Neuronal stem cell (in vitro differentiated cells): ENCODE measurements at regions not wholly inside any gene's neighbourhood (a gene's known extent, or its start where the extent isn't known, plus 50 kb on each side); places are given as distances from the start of the nearest gene placed in this dataset.

Experiments used
- DNase-seq: peaks from one replicate; pipeline ENCODE4 v3.0.0-alpha.2; 2013; ENCODE audit warnings: low spot score
- H2AFZ ChIP-seq: one replicate; pipeline ENCODE4 v1.6.1; 2013; ENCODE audit warnings: mild to moderate bottlenecking, low read length, inconsistent platforms
- H2AK5ac ChIP-seq: 2 replicates; pipeline ENCODE4 v1.6.1; 2013; ENCODE audit warnings: low read depth, mild to moderate bottlenecking, inconsistent platforms, low read length, moderate library complexity, mixed read lengths
- H2BK120ac ChIP-seq: 2 replicates; pipeline ENCODE4 v1.6.1; 2013; ENCODE audit warnings: low read depth, mild to moderate bottlenecking, inconsistent platforms, low read length, moderate library complexity, mixed read lengths
- H2BK12ac ChIP-seq: one replicate; pipeline ENCODE4 v1.6.1; 2013; ENCODE audit warnings: low read length, inconsistent platforms
- H2BK15ac ChIP-seq: 2 replicates; pipeline ENCODE4 v1.6.1; 2013; ENCODE audit warnings: mild to moderate bottlenecking, low read length, inconsistent platforms, mixed read lengths
- H2BK5ac ChIP-seq: one replicate; pipeline ENCODE4 v1.6.1; 2013; ENCODE audit warnings: inconsistent platforms, mild to moderate bottlenecking, low read length, moderate library complexity
- H3K14ac ChIP-seq: one replicate; pipeline ENCODE4 v1.6.1; 2013; ENCODE audit warnings: low read length, inconsistent platforms
- H3K18ac ChIP-seq: 2 replicates; pipeline ENCODE4 v1.6.1; 2013; ENCODE audit warnings: low read length, inconsistent platforms
- H3K23ac ChIP-seq: 2 replicates; pipeline ENCODE4 v1.6.1; 2013; ENCODE audit warnings: low read depth, mild to moderate bottlenecking, mixed read lengths, low read length, inconsistent platforms; ENCODE audit not compliant: poor library complexity
- H3K27ac ChIP-seq: replicated peaks from 3 replicates; pipeline ENCODE4 v1.5.1; 2013; ENCODE audit warnings: low read length, inconsistent platforms
- H3K27me3 ChIP-seq, 3 experiments: 2 replicates each; pipeline ENCODE4 v1.6.1; 2013; ENCODE audit warnings: low read length in 3 of 3, mild to moderate bottlenecking in 2 of 3, inconsistent platforms in 1 of 3, low read depth in 1 of 3, mixed read lengths in 1 of 3, moderate library complexity in 1 of 3; ENCODE audit not compliant: control insufficient read depth in 3 of 3, insufficient read depth in 3 of 3
- H3K36me3 ChIP-seq, 2 donors: replicated peaks in 1 of 2; 2 replicates each; pipeline ENCODE4 v1.6.1; 2013; ENCODE audit warnings: low read length in 2 of 2; ENCODE audit not compliant: control insufficient read depth in 2 of 2, insufficient read depth in 2 of 2
- H3K4ac ChIP-seq: 2 replicates; pipeline ENCODE4 v1.6.1; 2013; ENCODE audit warnings: inconsistent platforms, mild to moderate bottlenecking, low read length, moderate library complexity
- H3K4me1 ChIP-seq, 2 donors: 1 replicate in 1 of 2; 2 replicates in 1 of 2; pipeline ENCODE4 v1.6.1; 2013; ENCODE audit warnings: low read length in 2 of 2, low read depth in 1 of 2; ENCODE audit not compliant: control insufficient read depth in 2 of 2, insufficient read depth in 1 of 2
- H3K4me2 ChIP-seq: one replicate; pipeline ENCODE4 v1.6.1; 2013; ENCODE audit warnings: mild to moderate bottlenecking, low read length, inconsistent platforms; ENCODE audit not compliant: insufficient read depth, poor library complexity, severe bottlenecking
- H3K4me3 ChIP-seq, 2 donors: 2 replicates each; pipeline ENCODE4 v1.5.1; 2013; ENCODE audit warnings: low read length in 2 of 2, mild to moderate bottlenecking in 2 of 2, inconsistent platforms in 1 of 2, moderate library complexity in 1 of 2
- H3K79me1 ChIP-seq: one replicate; pipeline ENCODE4 v1.6.1; 2013; ENCODE audit warnings: low read depth, mild to moderate bottlenecking, inconsistent platforms, low read length, moderate library complexity
- H3K9ac ChIP-seq: one replicate; pipeline ENCODE4 v1.6.1; 2013; ENCODE audit warnings: mild to moderate bottlenecking, low read depth, low read length, inconsistent platforms; ENCODE audit not compliant: poor library complexity
- H3K9me3 ChIP-seq, 2 donors: replicated peaks in 1 of 2; 2 replicates each; pipeline versions ENCODE3 to v1.6.1; 2013; ENCODE audit warnings: low read length in 2 of 2, mild to moderate bottlenecking in 2 of 2, inconsistent platforms in 1 of 2, low read depth in 1 of 2, mixed read lengths in 1 of 2, moderate library complexity in 1 of 2; ENCODE audit not compliant: control insufficient read depth in 2 of 2, insufficient read depth in 1 of 2
- H4K8ac ChIP-seq: one replicate; pipeline ENCODE4 v1.6.1; 2013; ENCODE audit warnings: low read depth, mild to moderate bottlenecking, inconsistent platforms, low read length, moderate library complexity
- H4K91ac ChIP-seq: one replicate; pipeline ENCODE4 v1.6.1; 2013; ENCODE audit warnings: low read length, low read depth, mild to moderate bottlenecking, inconsistent platforms; ENCODE audit not compliant: poor library complexity
- WGBS, 2 donors: extraction: QIAGEN DNeasy Blood & Tissue Kit; methylation state at CpG; one replicate each; pipeline ENCODE4 v1.1.7; 2013; ENCODE audit warnings: missing lambda C conversion rate in 2 of 2, mixed read lengths in 1 of 2; ENCODE audit not compliant: insufficient read length in 2 of 2, insufficient replicate concordance in 1 of 2; ENCODE audit errors: extremely low coverage in 2 of 2; 5-methylcytosine and 5-hydroxymethylcytosine counted together

DNA sequence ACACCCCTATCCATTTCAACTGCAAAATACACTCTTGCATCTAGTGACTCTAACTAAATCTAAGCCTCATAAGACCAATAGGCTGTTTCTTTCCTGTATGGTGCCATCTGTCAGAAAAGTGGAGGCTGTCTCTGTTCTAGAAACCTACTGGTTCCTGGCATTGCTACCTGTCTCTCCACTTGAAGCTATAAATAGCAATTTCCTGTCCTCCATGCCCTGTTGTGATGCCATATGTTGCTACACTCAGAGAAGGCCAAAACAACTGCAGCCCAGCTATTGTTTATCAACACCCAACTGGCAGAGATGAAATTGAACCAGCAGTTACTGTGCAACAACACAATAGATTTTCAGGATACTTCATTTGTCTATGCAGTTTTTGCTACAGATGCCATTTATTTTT is 1355.1 kb upstream of the SLC39A10 start:
- Histone ChIP-seq H2BK120ac (no peak overlapping the region), H3K4me2 (no peak overlapping the region), H3K4me1 (no peaks in the 10 kb centered on the region), H2BK5ac (no peak overlapping the region), H3K23ac (no peak overlapping the region), H3K27me3 (no peaks in the 10 kb centered on the region), H2AFZ (no peak overlapping the region), H3K27ac (no peak overlapping the region), H3K4ac (no peak overlapping the region), H3K14ac (no peak overlapping the region), H2BK12ac (no peak overlapping the region), H3K9ac (no peak overlapping the region), H3K4me3 (no peak overlapping the region), H4K8ac (no peak overlapping the region), H2BK15ac (no peak overlapping the region), H3K36me3 (no peaks in the 10 kb centered on the region), H3K18ac (no peak overlapping the region), H3K9me3 (no peaks in the 10 kb centered on the region), H3K79me1 (no peaks in the 10 kb centered on the region), H2AK5ac (no peak overlapping the region), H4K91ac (no peak overlapping the region)
- DNase-seq = no peak

DNA sequence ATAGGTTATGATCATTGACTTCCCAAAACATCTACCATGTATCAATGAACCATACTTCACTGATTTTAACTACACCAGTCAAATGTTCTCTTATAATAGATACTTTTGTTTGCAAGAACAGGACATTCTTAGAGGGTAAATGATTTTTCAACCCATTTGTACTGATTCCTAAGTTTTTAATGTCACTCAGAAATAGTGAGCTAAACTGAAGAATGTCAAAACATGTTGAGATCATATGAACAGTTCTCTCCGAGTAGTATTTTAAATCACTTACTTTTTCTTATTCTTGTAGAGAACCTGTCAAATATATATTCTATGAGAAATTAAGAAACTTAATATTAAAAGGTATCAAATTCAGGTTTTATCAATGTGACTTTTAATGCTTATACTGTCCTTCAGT is 1362.9 kb upstream of the SLC39A10 start:
- H3K79me1 ChIP-seq = no peaks in the 10 kb centered on the region
- no CpG with 5 or more reads among the region's 1 CpG for WGBS, 2 donors
- no peak overlapping the region for H2BK15ac ChIP-seq

DNA sequence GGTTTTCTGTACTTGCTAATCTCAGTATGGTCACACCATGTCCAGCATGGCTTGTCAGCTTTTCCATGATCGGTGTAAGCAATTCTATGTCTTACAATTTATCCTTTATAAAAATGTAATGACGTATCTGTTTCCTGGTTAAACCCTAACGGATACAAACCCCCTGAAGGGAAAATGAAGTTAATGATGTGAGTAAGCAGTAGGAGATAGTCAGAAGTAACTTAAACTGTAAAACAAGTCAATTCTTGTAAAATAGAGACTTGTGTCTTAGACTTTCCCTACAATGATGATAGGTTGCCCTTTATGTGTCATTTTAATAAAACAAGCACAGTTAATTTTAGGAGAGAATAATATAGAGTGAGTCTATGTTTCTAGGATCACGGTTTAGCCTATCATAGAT is 1365.9 kb upstream of the SLC39A10 start:
- no peak overlapping the region for H3K9ac ChIP-seq
- no peak overlapping the region for H4K91ac ChIP-seq
- H2AK5ac ChIP-seq = no peak overlapping the region
- WGBS, 2 donors = no CpG with 5 or more reads among the region's 4 CpGs
- peak overlapping the region; percentile 4 for H2AFZ ChIP-seq
- DNase-seq = no peak
- no peak overlapping the region for H2BK120ac ChIP-seq
- no peak overlapping the region for H3K4ac ChIP-seq
- H3K14ac ChIP-seq = no peak overlapping the region
- H3K4me1 ChIP-seq = no peaks in the 10 kb centered on the region
- no peak overlapping the region for H2BK5ac ChIP-seq
- H2BK15ac ChIP-seq = no peak overlapping the region
- H4K8ac ChIP-seq = no peak overlapping the region
- H2BK12ac ChIP-seq = no peak overlapping the region
- no peak overlapping the region for H3K4me2 ChIP-seq
- H3K27me3 ChIP-seq = no peaks in the 10 kb centered on the region
- H3K79me1 ChIP-seq = no peaks in the 10 kb centered on the region
- no peak overlapping the region for H3K23ac ChIP-seq
- H3K18ac ChIP-seq = no peak overlapping the region
- H3K36me3 ChIP-seq = no peaks in the 10 kb centered on the region
- no peak overlapping the region for H3K27ac ChIP-seq
- no peak overlapping the region for H3K4me3 ChIP-seq
- H3K9me3 ChIP-seq = no peaks in the 10 kb centered on the region

More for the DNA sequence above, 1362.9 kb upstream of the SLC39A10 start:
- H3K18ac ChIP-seq = no peak overlapping the region
- no peak overlapping the region for H3K4ac ChIP-seq
- H3K9me3 ChIP-seq = no peaks in the 10 kb centered on the region
- H4K8ac ChIP-seq = no peak overlapping the region
- H3K4me1 ChIP-seq = no peaks in the 10 kb centered on the region
- no peak overlapping the region for H3K23ac ChIP-seq
- no peak overlapping the region for H3K4me3 ChIP-seq
- H2BK120ac ChIP-seq = no peak overlapping the region
- H4K91ac ChIP-seq = no peak overlapping the region
- H2BK12ac ChIP-seq = no peak overlapping the region
- DNase-seq = no peak
- no peak overlapping the region for H3K14ac ChIP-seq
- no peak overlapping the region for H2AK5ac ChIP-seq
- H2BK5ac ChIP-seq = no peak overlapping the region
- H2AFZ ChIP-seq = no peak overlapping the region
- no peak overlapping the region for H3K9ac ChIP-seq
- H3K27me3 ChIP-seq = no peaks in the 10 kb centered on the region
- no peak overlapping the region for H3K27ac ChIP-seq
- no peak overlapping the region for H3K4me2 ChIP-seq
- H3K36me3 ChIP-seq = no peaks in the 10 kb centered on the region

DNA sequence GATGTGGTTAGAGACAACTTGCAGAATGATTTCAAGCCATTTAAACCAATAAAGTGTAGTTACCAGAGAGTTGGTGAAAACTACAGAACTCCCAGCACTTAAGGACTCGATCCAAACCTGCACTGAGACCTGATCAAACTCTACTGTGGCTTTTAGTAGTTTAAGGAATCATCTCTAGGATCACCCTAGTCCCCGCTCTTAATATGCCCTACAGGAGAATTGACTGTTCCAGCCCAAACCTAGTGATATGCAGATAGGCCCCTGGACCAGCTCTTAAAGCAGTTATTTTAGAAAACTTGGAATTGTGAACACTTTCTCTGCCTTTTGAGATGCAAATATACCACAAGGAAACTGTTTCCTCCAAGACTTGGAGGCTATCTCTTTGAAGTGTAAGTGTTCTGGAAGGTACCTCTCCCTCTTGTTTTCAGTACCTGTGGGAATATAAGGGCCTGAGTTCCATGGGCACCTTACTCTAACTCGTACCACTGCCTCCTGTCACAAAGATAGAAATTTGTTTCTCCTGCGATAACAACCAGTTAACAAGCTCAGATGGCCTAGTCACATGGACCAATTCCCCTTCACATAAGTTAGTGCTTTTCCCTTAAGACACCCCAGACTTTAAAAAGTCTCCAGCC is 1367.2 kb upstream of the SLC39A10 start:
- H3K36me3 ChIP-seq = no peaks in the 10 kb centered on the region
- no peak overlapping the region for H3K23ac ChIP-seq
- H3K4me1 ChIP-seq = no peaks in the 10 kb centered on the region
- no peak overlapping the region for H2BK12ac ChIP-seq
- H2BK15ac ChIP-seq = no peak overlapping the region
- peak overlapping the region; percentile 74 for H2AFZ ChIP-seq
- no peak overlapping the region for H3K9ac ChIP-seq
- no peak overlapping the region for H2BK120ac ChIP-seq
- no peak overlapping the region for H4K91ac ChIP-seq
- no peak overlapping the region for H3K4me3 ChIP-seq
- H2AK5ac ChIP-seq = no peak overlapping the region
- DNase-seq = no peak
- H3K4ac ChIP-seq = no peak overlapping the region
- H2BK5ac ChIP-seq = no peak overlapping the region
- H3K27me3 ChIP-seq = no peaks in the 10 kb centered on the region
- no peaks in the 10 kb centered on the region for H3K9me3 ChIP-seq
- no peak overlapping the region for H3K14ac ChIP-seq
- H3K18ac ChIP-seq = no peak overlapping the region
- H4K8ac ChIP-seq = no peak overlapping the region
- H3K27ac ChIP-seq = no peak overlapping the region
- no CpG with 5 or more reads among the region's 4 CpGs for WGBS, 2 donors
- H3K4me2 ChIP-seq = no peak overlapping the region
- no peaks in the 10 kb centered on the region for H3K79me1 ChIP-seq
